GM12878 (cell line): ENCODE measurements at regions not wholly inside any gene's neighbourhood (a gene's known extent, or its start where the extent isn't known, plus 50 kb on each side); places are given as distances from the start of the nearest gene placed in this dataset.

Experiments used
- ATAC-seq: fragments of 200-7000 bp; cut with Tn5 transposase; 3 replicates; pipeline ENCODE4 v1.9.1; 2020; ENCODE audit warnings: mild to moderate bottlenecking, moderate library complexity
- BruUV-seq: library from RNA; stranded (reverse); fragments of 400-500 nt; replicated peaks from 2 replicates; lab custom pipeline; 2021; lab: Mats Ljungman, UMichigan
- CTCF ChIA-PET: fragments of 300-600 bp; sonication (Branson Sonifier 250); formaldehyde crosslinking; extraction: SDS; loops from one replicate; lab custom pipeline; 2021; ENCODE audit warnings: inconsistent platforms; lab: Yijun Ruan, JAX
- POLR2A ChIA-PET: fragments of 350-600 bp; formaldehyde crosslinking; extraction: SDS; loops from one replicate; lab custom pipeline; 2021; ENCODE audit warnings: inconsistent platforms; lab: Charles Lee
- RAD21 ChIA-PET: fragments of 300-600 bp; sonication (Branson Sonifier 250); formaldehyde crosslinking; loops from one replicate; lab custom pipeline; 2023; ENCODE audit warnings: antibody characterized with exemption; ENCODE audit not compliant: unreplicated experiment; lab: Charles Lee
- SMC1A ChIA-PET: fragments of 300-600 bp; sonication (Branson Sonifier 250); formaldehyde crosslinking; loops from one replicate; lab custom pipeline; 2023; ENCODE audit not compliant: unreplicated experiment, uncharacterized antibody; lab: Charles Lee
- DNase-seq: peaks from one replicate; pipeline ENCODE4 v3.0.0-alpha.2; 2011; ENCODE audit warnings: low read depth, low spot score
- FAIRE-seq: peaks from 3 replicates; lab custom pipeline; 2011; peaks lifted over from hg19 to GRCh38; lab: Jason Lieb, UNC
- H2AFZ ChIP-seq: 2 replicates; pipeline ENCODE4 v1.6.0; 2011; ENCODE audit warnings: low read depth, low read length, control low read depth; ENCODE audit not compliant: control insufficient read depth
- H3K27ac ChIP-seq: 2 replicates; pipeline ENCODE4 v1.5.1; 2011; ENCODE audit warnings: control low read depth; ENCODE audit not compliant: control insufficient read depth, insufficient read depth
- H3K27me3 ChIP-seq, 2 experiments: replicated peaks in 1 of 2; 2 replicates each; pipeline versions ENCODE4 v1.6.0 to v1.6.1; 2011; ENCODE audit warnings: low read length in 1 of 2; ENCODE audit not compliant: control insufficient read depth in 2 of 2, insufficient read depth in 2 of 2
- H3K36me3 ChIP-seq, 2 experiments: 2 replicates each; pipeline ENCODE4 v1.5.1; 2011; ENCODE audit warnings: low read length in 1 of 2; ENCODE audit not compliant: control insufficient read depth in 2 of 2, insufficient read depth in 2 of 2
- H3K4me1 ChIP-seq: 2 replicates; pipeline ENCODE4 v1.6.1; 2011; ENCODE audit warnings: mild to moderate bottlenecking, low read length, moderate library complexity, mixed read lengths; ENCODE audit not compliant: control insufficient read depth, insufficient read depth
- H3K4me2 ChIP-seq: 2 replicates; pipeline ENCODE4 v1.6.0; 2011; ENCODE audit warnings: control low read depth; ENCODE audit not compliant: control insufficient read depth, insufficient read depth
- H3K4me3 ChIP-seq: fragments of 200-600 bp; sonication (generic); 2 replicates; pipeline ENCODE4 v1.5.1; 2016
- H3K79me2 ChIP-seq: 2 replicates; pipeline ENCODE4 v1.6.0; 2011; ENCODE audit warnings: low read length; ENCODE audit not compliant: control insufficient read depth, insufficient read depth
- H3K9ac ChIP-seq: 2 replicates; pipeline ENCODE4 v1.8.0; 2011; ENCODE audit warnings: low read length, control low read depth, mixed read lengths; ENCODE audit not compliant: control insufficient read depth, insufficient read depth
- H3K9me3 ChIP-seq: replicated peaks from 3 replicates; pipeline ENCODE4 v1.5.1; 2011; ENCODE audit warnings: mild to moderate bottlenecking, low read length; ENCODE audit not compliant: control insufficient read depth, insufficient read depth
- H4K20me1 ChIP-seq: 2 replicates; pipeline ENCODE4 v1.6.0; 2011; ENCODE audit not compliant: control insufficient read depth, insufficient read depth
- EGR1 ChIP-seq, 2 experiments: IDR thresholded peaks; 1 replicate in 1 of 2; 2 replicates in 1 of 2; pipeline ENCODE4 v1.6.1; 2011 to 2012; ENCODE audit warnings: low read depth in 2 of 2, low read length in 2 of 2, borderline replicate concordance in 1 of 2, mild to moderate bottlenecking in 1 of 2, moderate library complexity in 1 of 2
- KLF5 ChIP-seq: fragments of 450-650 bp; IDR thresholded peaks from 2 replicates; pipeline ENCODE4 v1.6.1; 2014; ENCODE audit warnings: mild to moderate bottlenecking; ENCODE audit not compliant: partially characterized antibody
- MAX ChIP-seq: IDR thresholded peaks from 2 replicates; pipeline ENCODE4 v1.6.1; 2012; ENCODE audit warnings: low read depth, low read length, improper control_type of control experiment
- MEF2A ChIP-seq: IDR thresholded peaks from 2 replicates; pipeline ENCODE4 v1.6.1; 2011; ENCODE audit warnings: low read depth, mild to moderate bottlenecking, low read length, moderate library complexity; ENCODE audit not compliant: insufficient read depth
- PML ChIP-seq: IDR thresholded peaks from 2 replicates; pipeline ENCODE4 v1.6.1; 2012; ENCODE audit warnings: low read length, inconsistent platforms
- RBBP5 ChIP-seq: fragments of 200-600 bp; sonication (generic); conservative IDR thresholded peaks from 2 replicates; pipeline ENCODE4 v1.6.1; 2016
- SMAD1 ChIP-seq: fragments of 450-650 bp; IDR thresholded peaks from 2 replicates; pipeline ENCODE4 v1.6.1; 2018; ENCODE audit warnings: mild to moderate bottlenecking, low read depth; ENCODE audit not compliant: partially characterized antibody
- TCF3 ChIP-seq: IDR thresholded peaks from 2 replicates; pipeline ENCODE4 v1.6.1; 2012; ENCODE audit warnings: low read depth, mild to moderate bottlenecking, low read length, borderline replicate concordance; ENCODE audit not compliant: insufficient read depth
- ZBTB40 ChIP-seq: fragments of 450-650 bp; IDR thresholded peaks from 2 replicates; pipeline ENCODE4 v1.6.1; 2016; ENCODE audit warnings: mild to moderate bottlenecking, moderate library complexity, borderline replicate concordance
- ZNF24 ChIP-seq: fragments of 450-650 bp; IDR thresholded peaks from 2 replicates; pipeline ENCODE4 v1.6.1; 2017; ENCODE audit warnings: antibody characterized with exemption, mild to moderate bottlenecking
- WGBS: methylation state at CpG from one replicate; pipeline ENCODE4 v1.1.6; 2016; ENCODE audit warnings: low lambda C conversion rate; ENCODE audit not compliant: insufficient replicate concordance, insufficient coverage; ENCODE audit errors: missing lambda C conversion rate; 5-methylcytosine and 5-hydroxymethylcytosine counted together
- in situ Hi-C: fragments of 300-500 bp; cut with MboI; formaldehyde crosslinking; loops from 9 replicates; pipeline ENCODE4 v1.14.3; 2018; ENCODE audit warnings: mixed read lengths
- intact Hi-C: fragments of 100-400 bp; cut with micrococcal nuclease; formaldehyde crosslinking; loops from one replicate; pipeline ENCODE4 v1.14.2; 2022; ENCODE audit not compliant: unreplicated experiment

- FAIRE-seq = no peak
- RAD21 ChIA-PET = no interaction called here
- Histone ChIP-seq H3K4me1 (no peaks in the 10 kb centered on the region), H3K27me3 (no peaks in the 10 kb centered on the region), H3K4me3 (no peak overlapping the region), H3K4me2 (no peak overlapping the region), H2AFZ (no peak overlapping the region), H3K36me3 (no peaks in the 10 kb centered on the region), H3K27ac (no peak overlapping the region)
- intact Hi-C loops (no loop called here), in situ Hi-C loops (no loop called here)
- no peak for DNase-seq
- WGBS = 82% methylated on average over 1 of the region's 1 CpG
- BruUV-seq = no TSS peak
- CTCF ChIA-PET = no interaction called here
- no peak for TF ChIP-seq ZNF24
- no peak for TF ChIP-seq SMAD1
- no peak for TF ChIP-seq MEF2A
- TF ChIP-seq RBBP5 = no peak
- TF ChIP-seq KLF5 = no peak
- TF ChIP-seq PML = no peak
- TF ChIP-seq EGR1 (IDR thresholded peaks at IDR 0.05; ENCODE audit: borderline replicate concordance in 1 of 2, low read depth in 2 of 2, low read length in 2 of 2) = no peak
- TF ChIP-seq MAX = no peak
- no peak for TF ChIP-seq ZBTB40
- no peak for TF ChIP-seq TCF3
- TF ChIP-seq, all 136 proteins: peak for 0
- H3K79me2 ChIP-seq = no peaks in the 10 kb centered on the region
- ChIA-PET SMC1A (no interaction called here), POLR2A (no interaction called here)
- no peak overlapping the region for H3K9ac ChIP-seq
- H3K9me3 ChIP-seq = no peaks in the 10 kb centered on the region
- H4K20me1 ChIP-seq = no peaks in the 10 kb centered on the region
- no peak for ATAC-seq
Measured at GRCh38 chr12:78600541-78600940, 264.0 kb upstream of the SYT1 start.
